ENCODE measurements at regions not wholly inside any gene's neighbourhood (a gene's known extent, or its start where the extent isn't known, plus 50 kb on each side); places are given as distances from the start of the nearest gene placed in this dataset.

GRCh38 chr2:183919167-183919566, 679.2 kb upstream of the ZNF804A start:
- Histone ChIP-seq H3K27me3 (ENCODE audit: control insufficient read depth in 2 of 2, insufficient read depth in 2 of 2, low read length in 2 of 2) (no peaks in the 10 kb centered on the region), H3K36me3 (ENCODE audit: control insufficient read depth in 2 of 2, extremely low read depth in 1 of 2, insufficient read depth in 2 of 2, low read length in 2 of 2) (no peaks in the 10 kb centered on the region), H3K9ac (replicated peaks; ENCODE audit: extremely low read depth, insufficient read depth, low read length) (no peak overlapping the region), H3K4me2 (ENCODE audit: insufficient read depth, low read length) (no peak overlapping the region), H3K4me3 (replicated peaks in 1 of 3; ENCODE audit: insufficient read depth in 1 of 3, low read depth in 1 of 3, low read length in 3 of 3) (no peak overlapping the region), H3K79me2 (ENCODE audit: control insufficient read depth, insufficient read depth, low read length) (no peaks in the 10 kb centered on the region), H4K20me1 (replicated peaks; ENCODE audit: control insufficient read depth, extremely low read depth, insufficient read depth, low read length) (no peaks in the 10 kb centered on the region), H3K9me1 (replicated peaks; ENCODE audit: control insufficient read depth, extremely low read depth, insufficient read depth, low read length) (no peaks in the 10 kb centered on the region), H3K4me1 (ENCODE audit: control insufficient read depth, extremely low read depth, insufficient read depth, low read length) (no peaks in the 10 kb centered on the region), H3K9me3 (replicated peaks; ENCODE audit: control insufficient read depth, insufficient read depth, low read length) (no peaks in the 10 kb centered on the region), H3K27ac (ENCODE audit: insufficient read depth, low read depth, low read length) (no peak overlapping the region), H2AFZ (ENCODE audit: low read depth, low read length) (no peak overlapping the region)
- TF ChIP-seq FOS (IDR thresholded peaks at IDR 0.05; ENCODE audit: borderline replicate concordance, insufficient read depth, low read length) = no peak
- TF ChIP-seq GATA2 (IDR thresholded peaks at IDR 0.05; ENCODE audit: insufficient read depth, insufficient read length, low read depth, low read length) = no peak
- TF ChIP-seq POLR2AphosphoS5 (IDR thresholded peaks at IDR 0.05; ENCODE audit: insufficient read depth, low read depth, low read length) = no peak
- no peak for TF ChIP-seq MYC (IDR thresholded peaks at IDR 0.05; ENCODE audit: low read depth, low read length)
- no peak for TF ChIP-seq MAX (IDR thresholded peaks at IDR 0.05; ENCODE audit: insufficient read depth, insufficient read length)
- TF ChIP-seq JUN (IDR thresholded peaks at IDR 0.05; ENCODE audit: borderline replicate concordance, insufficient read depth, insufficient read length, low read depth) = no peak
- no peak for TF ChIP-seq EZH2 (IDR thresholded peaks at IDR 0.05; ENCODE audit: borderline replicate concordance, low read depth, low read length, severe bottlenecking)
- no peak for TF ChIP-seq CTCF (IDR thresholded peaks at IDR 0.05; ENCODE audit: extremely low read depth in 1 of 2, insufficient read depth in 1 of 2, low read depth in 1 of 2, low read length in 2 of 2)
- no peak for TF ChIP-seq POLR2A (IDR thresholded peaks at IDR 0.05; ENCODE audit: low read depth, low read length)
- POLR2A ChIA-PET = no interaction called here
- DNase-seq (ENCODE audit: low read depth, low spot score) (no peak), FAIRE-seq (no peak)
- dilution Hi-C loops (cut with MboI; ENCODE audit: extremely low pct_ligation_motif_present, low sequenced_read_pairs) (no loop called here), intact Hi-C loops (cut with micrococcal nuclease) (no loop called here)
- CTCF ChIA-PET = no interaction called here
- no TSS peak for BruUV-seq (replicated peaks)

All from endothelial cell of umbilical vein (primary cell).